ENCODE measurements at regions not wholly inside any gene's neighbourhood (a gene's known extent, or its start where the extent isn't known, plus 50 kb on each side); places are given as distances from the start of the nearest gene placed in this dataset.

- Histone ChIP-seq H3K9me1 (ENCODE audit: insufficient read depth, low read length) (no peaks in the 10 kb centered on the region), H4K5ac (ENCODE audit: low read depth, low read length) (no peak overlapping the region), H2BK20ac (ENCODE audit: low read depth, low read length) (no peak overlapping the region), H2AFZ (replicated peaks; ENCODE audit: low read length, poor library complexity) (no peak overlapping the region), H3K4me3 (ENCODE audit: insufficient read depth, low read depth, low read length) (no peak overlapping the region), H3K4me1 (ENCODE audit: control insufficient read depth, insufficient read depth, low read length) (no peaks in the 10 kb centered on the region), H4K20me1 (ENCODE audit: insufficient read depth, low read length) (no peaks in the 10 kb centered on the region), H3K27ac (ENCODE audit: insufficient read depth, low read length) (no peak overlapping the region), H4K91ac (ENCODE audit: insufficient read depth, low read depth, low read length) (no peak overlapping the region), H3K4ac (ENCODE audit: low read depth, low read length) (no peak overlapping the region), H3K27me3 (ENCODE audit: control insufficient read depth, insufficient read depth, low read length) (peaks cover 6% of the 10 kb centered on the region), H3K9me3 (ENCODE audit: control insufficient read depth, insufficient read depth, low read length) (no peaks in the 10 kb centered on the region), H3K56ac (ENCODE audit: extremely low read depth, insufficient read depth, low read length) (no peak overlapping the region), H2AK5ac (ENCODE audit: low read depth, low read length) (no peak overlapping the region), H3K23ac (ENCODE audit: low read depth, low read length) (no peak overlapping the region), H3K4me2 (ENCODE audit: low read depth, low read length) (no peak overlapping the region), H2BK5ac (ENCODE audit: low read depth, low read length, poor library complexity, severe bottlenecking) (no peak overlapping the region), H2BK15ac (ENCODE audit: low read depth, low read length) (no peak overlapping the region), H3K9ac (ENCODE audit: low read depth, low read length) (no peak overlapping the region), H3K14ac (replicated peaks; ENCODE audit: low read depth, low read length) (no peak overlapping the region), H2BK120ac (ENCODE audit: low read depth, low read length) (no peak overlapping the region), H3K79me1 (ENCODE audit: low read depth in 1 of 2, low read length in 2 of 2) (no peaks in the 10 kb centered on the region), H3K18ac (ENCODE audit: low read depth, low read length) (no peak overlapping the region), H3K36me3 (ENCODE audit: control insufficient read depth, insufficient read depth, low read length) (no peaks in the 10 kb centered on the region), H4K8ac (ENCODE audit: low read depth in 2 of 2, low read length in 2 of 2) (no peak overlapping the region), H2AK9ac (replicated peaks; ENCODE audit: low read depth, low read length, poor library complexity) (no peak overlapping the region)
- ATAC-seq (ENCODE audit: low read depth) (no peak), DNase-seq (no peak)
- ChIA-PET POLR2A (ENCODE audit: unreplicated experiment) (no interaction called here), CTCF (no interaction called here)
- intact Hi-C loops (cut with micrococcal nuclease) (loop anchor here (5.0 kb wide), 1 partner anchor 34 kb away; no protein-coding TSS in a partner anchor), in situ Hi-C loops (cut with MboI; ENCODE audit: low sequenced_read_pairs) (no loop called here), dilution Hi-C loops (cut with HindIII; ENCODE audit: low sequenced_read_pairs, unreplicated experiment) (no loop called here)
- no TSS peak for BruUV-seq (replicated peaks)
- no peak for TF ChIP-seq RCOR1 (IDR thresholded peaks at IDR 0.05; ENCODE audit: insufficient replicate concordance, low read length)
- TF ChIP-seq CTCF (conservative IDR thresholded peaks at IDR 0.05; ENCODE audit: low read depth, low read length) = no peak
- TF ChIP-seq CEBPB (IDR thresholded peaks at IDR 0.05; ENCODE audit: low read depth, low read length) = no peak
- no peak for TF ChIP-seq BHLHE40 (IDR thresholded peaks at IDR 0.05; ENCODE audit: low read depth, low read length)
- TF ChIP-seq FOS (IDR thresholded peaks at IDR 0.05; ENCODE audit: low read depth, low read length) = no peak
- no peak for TF ChIP-seq RAD21 (IDR thresholded peaks at IDR 0.05; ENCODE audit: low read length)
- TF ChIP-seq CHD1 (IDR thresholded peaks at IDR 0.05; ENCODE audit: low read depth, low read length) = no peak
- TF ChIP-seq RFX5 (IDR thresholded peaks at IDR 0.05; ENCODE audit: low read depth, low read length) = no peak
- TF ChIP-seq SMC3 (IDR thresholded peaks at IDR 0.05; ENCODE audit: low read depth, low read length) = no peak
- TF ChIP-seq NFE2L2 (IDR thresholded peaks at IDR 0.05; ENCODE audit: low read depth, low read length) = no peak
- TF ChIP-seq MXI1 (IDR thresholded peaks at IDR 0.05; ENCODE audit: borderline replicate concordance, low read depth, low read length) = no peak
- no peak for TF ChIP-seq POLR2A (IDR thresholded peaks at IDR 0.05; ENCODE audit: low read depth, low read length)
- no peak for TF ChIP-seq MAZ (IDR thresholded peaks at IDR 0.05; ENCODE audit: borderline replicate concordance, low read depth, low read length)
- no peak for TF ChIP-seq ELK1 (IDR thresholded peaks at IDR 0.05; ENCODE audit: borderline replicate concordance, low read depth, low read length)
- no peak for TF ChIP-seq USF2 (IDR thresholded peaks at IDR 0.05; ENCODE audit: low read depth, low read length)
- TF ChIP-seq MAFK (IDR thresholded peaks at IDR 0.05; ENCODE audit: low read depth, low read length) = no peak
- WGBS, 2 experiments (ENCODE audit: extremely low coverage in 2 of 2, insufficient read length in 1 of 2) = 67% methylated on average over 2 of the region's 3 CpGs; no CpG with 5 or more reads in 1 of the 2 experiments
Observed at GRCh38 chr3:179506792-179507191, 55.5 kb upstream of the GNB4 start.
